ENCODE measurements at regions not wholly inside any gene's neighbourhood (a gene's known extent, or its start where the extent isn't known, plus 50 kb on each side); places are given as distances from the start of the nearest gene placed in this dataset.

DNA sequence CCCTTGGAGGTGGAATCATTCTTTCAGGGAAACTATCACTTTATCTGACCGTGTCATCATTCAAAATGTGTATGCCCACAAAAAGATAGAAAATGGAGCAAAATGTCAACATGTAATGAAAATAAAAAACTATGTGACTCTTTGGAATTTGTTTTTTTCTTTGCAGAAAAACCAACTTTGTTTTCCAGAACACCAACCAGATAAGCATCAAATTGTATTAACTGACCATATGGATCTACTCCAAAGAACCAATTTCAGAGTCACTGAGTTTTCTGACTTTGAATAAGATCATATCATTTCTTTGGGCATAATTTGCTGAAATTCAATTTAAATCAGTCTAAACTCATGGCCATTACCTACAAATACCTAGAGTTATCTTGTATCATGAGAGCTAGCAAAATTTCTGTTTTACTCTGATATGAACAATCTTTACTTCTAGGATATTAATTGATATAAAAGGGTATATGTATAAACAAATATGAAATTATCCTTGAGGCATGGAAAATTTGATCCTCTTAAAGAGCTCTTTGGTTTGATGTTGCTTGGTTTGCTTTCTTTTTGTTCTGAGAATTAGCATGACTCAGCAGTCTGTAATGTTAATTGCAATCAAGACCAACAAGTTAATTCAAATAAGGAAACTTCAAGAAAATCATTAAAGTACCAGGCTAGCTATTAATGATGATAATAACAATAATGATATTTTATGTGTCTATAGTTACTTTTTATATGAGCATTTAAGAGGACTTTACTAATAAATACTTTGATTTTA, 444.4 kb upstream of the MARCKS start:
- TF ChIP-seq, protein P1, sequence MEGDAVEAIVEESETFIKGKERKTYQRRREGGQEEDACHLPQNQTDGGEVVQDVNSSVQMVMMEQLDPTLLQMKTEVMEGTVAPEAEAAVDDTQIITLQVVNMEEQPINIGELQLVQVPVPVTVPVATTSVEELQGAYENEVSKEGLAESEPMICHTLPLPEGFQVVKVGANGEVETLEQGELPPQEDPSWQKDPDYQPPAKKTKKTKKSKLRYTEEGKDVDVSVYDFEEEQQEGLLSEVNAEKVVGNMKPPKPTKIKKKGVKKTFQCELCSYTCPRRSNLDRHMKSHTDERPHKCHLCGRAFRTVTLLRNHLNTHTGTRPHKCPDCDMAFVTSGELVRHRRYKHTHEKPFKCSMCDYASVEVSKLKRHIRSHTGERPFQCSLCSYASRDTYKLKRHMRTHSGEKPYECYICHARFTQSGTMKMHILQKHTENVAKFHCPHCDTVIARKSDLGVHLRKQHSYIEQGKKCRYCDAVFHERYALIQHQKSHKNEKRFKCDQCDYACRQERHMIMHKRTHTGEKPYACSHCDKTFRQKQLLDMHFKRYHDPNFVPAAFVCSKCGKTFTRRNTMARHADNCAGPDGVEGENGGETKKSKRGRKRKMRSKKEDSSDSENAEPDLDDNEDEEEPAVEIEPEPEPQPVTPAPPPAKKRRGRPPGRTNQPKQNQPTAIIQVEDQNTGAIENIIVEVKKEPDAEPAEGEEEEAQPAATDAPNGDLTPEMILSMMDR (IDR thresholded peaks at IDR 0.05) = no peak
- TF ChIP-seq POLR2A (IDR thresholded peaks at IDR 0.05) = no peak

All from ovary (tissue), 3 donors.